ENCODE measurements at regions not wholly inside any gene's neighbourhood (a gene's known extent, or its start where the extent isn't known, plus 50 kb on each side); places are given as distances from the start of the nearest gene placed in this dataset.

DNA sequence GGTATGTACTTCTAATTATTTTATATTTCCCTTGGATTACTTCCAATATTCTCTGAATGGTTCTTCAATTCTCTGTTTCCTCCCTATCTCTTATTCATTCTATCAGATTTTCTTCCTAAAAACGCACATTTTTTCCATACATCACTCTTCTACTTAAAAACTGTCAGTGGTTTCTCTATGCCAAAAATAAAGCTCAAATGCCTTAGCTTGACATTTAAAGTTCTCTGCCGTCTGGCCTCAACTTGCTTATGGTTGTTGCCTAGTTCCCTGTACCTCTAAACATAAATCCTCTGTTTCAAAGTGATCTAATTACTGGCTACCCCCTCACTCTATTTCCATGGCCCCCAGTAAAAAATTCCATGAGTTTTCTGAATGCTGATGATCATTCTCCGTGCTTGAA is 671.0 kb upstream of the ADGRL2 start:
- Histone ChIP-seq H3K36me3 (ENCODE audit: control insufficient read depth in 4 of 4, insufficient read depth in 3 of 4, low read depth in 1 of 4, low read length in 3 of 4) (no peaks in the 10 kb centered on the region), H3K9ac (ENCODE audit: low read depth in 1 of 2, low read length in 2 of 2) (no peak overlapping the region), H3K9me3 (ENCODE audit: control insufficient read depth in 4 of 4, low read length in 3 of 4) (no peaks in the 10 kb centered on the region), H3K4me3 (ENCODE audit: low read depth in 1 of 3, low read length in 3 of 3) (no peak overlapping the region), H3K27ac (ENCODE audit: low read depth in 1 of 2, low read length in 2 of 2) (no peak overlapping the region), H3K27me3 (ENCODE audit: control insufficient read depth in 4 of 4, insufficient read depth in 4 of 4, low read length in 3 of 4) (no peaks in the 10 kb centered on the region), H3K4me1 (ENCODE audit: control insufficient read depth in 4 of 4, insufficient read depth in 4 of 4, low read length in 3 of 4) (no peaks in the 10 kb centered on the region)
- TF ChIP-seq YY1 (IDR thresholded peaks at IDR 0.05) (no peak), GABPA (IDR thresholded peaks at IDR 0.05 in 1 of 2, conservative IDR thresholded peaks at IDR 0.05 in 1 of 2) (no peak), RXRA (IDR thresholded peaks at IDR 0.05) (no peak), FOXA2 (IDR thresholded peaks at IDR 0.05) (no peak)
- TF ChIP-seq, protein P1, sequence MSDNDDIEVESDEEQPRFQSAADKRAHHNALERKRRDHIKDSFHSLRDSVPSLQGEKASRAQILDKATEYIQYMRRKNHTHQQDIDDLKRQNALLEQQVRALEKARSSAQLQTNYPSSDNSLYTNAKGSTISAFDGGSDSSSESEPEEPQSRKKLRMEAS (IDR thresholded peaks at IDR 0.05), result no peak
- TF ChIP-seq, protein P2, sequence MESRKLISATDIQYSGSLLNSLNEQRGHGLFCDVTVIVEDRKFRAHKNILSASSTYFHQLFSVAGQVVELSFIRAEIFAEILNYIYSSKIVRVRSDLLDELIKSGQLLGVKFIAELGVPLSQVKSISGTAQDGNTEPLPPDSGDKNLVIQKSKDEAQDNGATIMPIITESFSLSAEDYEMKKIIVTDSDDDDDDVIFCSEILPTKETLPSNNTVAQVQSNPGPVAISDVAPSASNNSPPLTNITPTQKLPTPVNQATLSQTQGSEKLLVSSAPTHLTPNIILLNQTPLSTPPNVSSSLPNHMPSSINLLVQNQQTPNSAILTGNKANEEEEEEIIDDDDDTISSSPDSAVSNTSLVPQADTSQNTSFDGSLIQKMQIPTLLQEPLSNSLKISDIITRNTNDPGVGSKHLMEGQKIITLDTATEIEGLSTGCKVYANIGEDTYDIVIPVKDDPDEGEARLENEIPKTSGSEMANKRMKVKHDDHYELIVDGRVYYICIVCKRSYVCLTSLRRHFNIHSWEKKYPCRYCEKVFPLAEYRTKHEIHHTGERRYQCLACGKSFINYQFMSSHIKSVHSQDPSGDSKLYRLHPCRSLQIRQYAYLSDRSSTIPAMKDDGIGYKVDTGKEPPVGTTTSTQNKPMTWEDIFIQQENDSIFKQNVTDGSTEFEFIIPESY (IDR thresholded peaks at IDR 0.05), result no peak
- TF ChIP-seq, protein P3, sequence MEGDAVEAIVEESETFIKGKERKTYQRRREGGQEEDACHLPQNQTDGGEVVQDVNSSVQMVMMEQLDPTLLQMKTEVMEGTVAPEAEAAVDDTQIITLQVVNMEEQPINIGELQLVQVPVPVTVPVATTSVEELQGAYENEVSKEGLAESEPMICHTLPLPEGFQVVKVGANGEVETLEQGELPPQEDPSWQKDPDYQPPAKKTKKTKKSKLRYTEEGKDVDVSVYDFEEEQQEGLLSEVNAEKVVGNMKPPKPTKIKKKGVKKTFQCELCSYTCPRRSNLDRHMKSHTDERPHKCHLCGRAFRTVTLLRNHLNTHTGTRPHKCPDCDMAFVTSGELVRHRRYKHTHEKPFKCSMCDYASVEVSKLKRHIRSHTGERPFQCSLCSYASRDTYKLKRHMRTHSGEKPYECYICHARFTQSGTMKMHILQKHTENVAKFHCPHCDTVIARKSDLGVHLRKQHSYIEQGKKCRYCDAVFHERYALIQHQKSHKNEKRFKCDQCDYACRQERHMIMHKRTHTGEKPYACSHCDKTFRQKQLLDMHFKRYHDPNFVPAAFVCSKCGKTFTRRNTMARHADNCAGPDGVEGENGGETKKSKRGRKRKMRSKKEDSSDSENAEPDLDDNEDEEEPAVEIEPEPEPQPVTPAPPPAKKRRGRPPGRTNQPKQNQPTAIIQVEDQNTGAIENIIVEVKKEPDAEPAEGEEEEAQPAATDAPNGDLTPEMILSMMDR (IDR thresholded peaks at IDR 0.05; ENCODE audit: low read depth, low read length, missing input control), result no peak
- WGBS, result 77% methylated on average over 3 of the region's 3 CpGs
- no peak for DNase-seq (ENCODE audit: low spot score)

DNA sequence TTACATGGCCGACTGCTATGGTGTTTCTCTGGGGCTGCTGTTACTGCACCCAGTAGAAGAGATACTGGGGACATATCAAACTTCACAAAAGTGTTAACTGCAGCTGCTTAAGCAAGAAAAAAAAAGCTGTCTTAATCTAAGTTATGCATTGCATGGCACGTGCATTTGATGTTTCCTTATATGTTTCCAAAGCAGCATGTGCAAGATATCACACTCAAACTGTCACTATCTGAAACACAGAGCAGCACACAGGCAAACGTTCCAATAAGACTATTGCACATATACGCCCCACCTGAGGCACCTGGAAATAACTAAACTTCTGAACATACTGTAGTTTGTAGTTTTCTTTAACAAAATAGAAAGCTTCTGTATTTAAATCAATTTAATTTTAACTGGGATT is 671.4 kb upstream of the ADGRL2 start:
- TF ChIP-seq HNF4A (conservative IDR thresholded peaks at IDR 0.05) (no peak), RAD21 (IDR thresholded peaks at IDR 0.05) (no peak)
- TF ChIP-seq, protein P2 (IDR thresholded peaks at IDR 0.05), result no peak
- DNase-seq (ENCODE audit: low spot score), result no peak
- Histone ChIP-seq H3K4me1 (ENCODE audit: control insufficient read depth in 4 of 4, insufficient read depth in 4 of 4, low read length in 3 of 4) (no peaks in the 10 kb centered on the region), H3K4me3 (ENCODE audit: low read depth in 1 of 3, low read length in 3 of 3) (no peak overlapping the region), H3K36me3 (ENCODE audit: control insufficient read depth in 4 of 4, insufficient read depth in 3 of 4, low read depth in 1 of 4, low read length in 3 of 4) (no peaks in the 10 kb centered on the region), H3K27ac (ENCODE audit: low read depth in 1 of 2, low read length in 2 of 2) (no peak overlapping the region), H3K9me3 (ENCODE audit: control insufficient read depth in 4 of 4, low read length in 3 of 4) (no peaks in the 10 kb centered on the region), H3K27me3 (ENCODE audit: control insufficient read depth in 4 of 4, insufficient read depth in 4 of 4, low read length in 3 of 4) (no peaks in the 10 kb centered on the region), H3K9ac (ENCODE audit: low read depth in 1 of 2, low read length in 2 of 2) (no peak overlapping the region)
- WGBS, result 72% methylated on average over 4 of the region's 4 CpGs

DNA sequence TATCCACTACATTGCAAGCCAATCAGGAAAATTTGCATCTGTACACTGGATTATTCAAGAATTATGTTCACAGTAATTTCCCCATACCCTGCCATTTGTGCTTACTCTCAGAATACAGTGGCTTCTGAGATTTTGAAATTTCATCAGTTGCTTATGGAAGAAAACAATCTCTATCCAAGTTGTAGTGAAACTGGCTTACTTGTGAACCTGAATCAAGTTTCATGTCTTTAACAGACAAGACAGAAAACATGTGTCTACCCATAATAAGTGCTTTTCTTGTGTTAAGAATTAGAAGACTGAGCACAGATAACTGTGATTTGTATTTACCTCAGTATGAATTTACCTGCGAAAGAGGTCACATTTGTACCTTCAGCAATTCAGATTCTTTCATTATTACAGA is 672.7 kb upstream of the ADGRL2 start:
- Histone ChIP-seq H3K9ac (ENCODE audit: low read depth in 1 of 2, low read length in 2 of 2) (no peak overlapping the region), H3K4me3 (ENCODE audit: low read depth in 1 of 3, low read length in 3 of 3) (no peak overlapping the region), H3K9me3 (ENCODE audit: control insufficient read depth in 4 of 4, low read length in 3 of 4) (no peaks in the 10 kb centered on the region), H3K27ac (ENCODE audit: low read depth in 1 of 2, low read length in 2 of 2) (no peak overlapping the region), H3K4me1 (ENCODE audit: control insufficient read depth in 4 of 4, insufficient read depth in 4 of 4, low read length in 3 of 4) (no peaks in the 10 kb centered on the region), H3K27me3 (ENCODE audit: control insufficient read depth in 4 of 4, insufficient read depth in 4 of 4, low read length in 3 of 4) (no peaks in the 10 kb centered on the region), H3K36me3 (ENCODE audit: control insufficient read depth in 4 of 4, insufficient read depth in 3 of 4, low read depth in 1 of 4, low read length in 3 of 4) (no peaks in the 10 kb centered on the region)
- DNase-seq (ENCODE audit: low spot score), result no peak
- WGBS, result 93% methylated on average over 1 of the region's 1 CpG
- TF ChIP-seq, protein P4, sequence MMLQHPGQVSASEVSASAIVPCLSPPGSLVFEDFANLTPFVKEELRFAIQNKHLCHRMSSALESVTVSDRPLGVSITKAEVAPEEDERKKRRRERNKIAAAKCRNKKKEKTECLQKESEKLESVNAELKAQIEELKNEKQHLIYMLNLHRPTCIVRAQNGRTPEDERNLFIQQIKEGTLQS (IDR thresholded peaks at IDR 0.05), result no peak
- TF ChIP-seq RAD21 (IDR thresholded peaks at IDR 0.05) (no peak), SP1 (IDR thresholded peaks at IDR 0.05) (no peak), RXRA (IDR thresholded peaks at IDR 0.05) (no peak), HNF4G (IDR thresholded peaks at IDR 0.05) (no peak), NR2F2 (IDR thresholded peaks at IDR 0.05) (no peak), HNF4A (conservative IDR thresholded peaks at IDR 0.05) (no peak), GABPA (IDR thresholded peaks at IDR 0.05 in 1 of 2, conservative IDR thresholded peaks at IDR 0.05 in 1 of 2) (no peak), FOXA2 (IDR thresholded peaks at IDR 0.05) (no peak)
- TF ChIP-seq, protein P2 (IDR thresholded peaks at IDR 0.05), result no peak
- TF ChIP-seq, protein P1 (IDR thresholded peaks at IDR 0.05), result no peak
- TF ChIP-seq, protein P5, sequence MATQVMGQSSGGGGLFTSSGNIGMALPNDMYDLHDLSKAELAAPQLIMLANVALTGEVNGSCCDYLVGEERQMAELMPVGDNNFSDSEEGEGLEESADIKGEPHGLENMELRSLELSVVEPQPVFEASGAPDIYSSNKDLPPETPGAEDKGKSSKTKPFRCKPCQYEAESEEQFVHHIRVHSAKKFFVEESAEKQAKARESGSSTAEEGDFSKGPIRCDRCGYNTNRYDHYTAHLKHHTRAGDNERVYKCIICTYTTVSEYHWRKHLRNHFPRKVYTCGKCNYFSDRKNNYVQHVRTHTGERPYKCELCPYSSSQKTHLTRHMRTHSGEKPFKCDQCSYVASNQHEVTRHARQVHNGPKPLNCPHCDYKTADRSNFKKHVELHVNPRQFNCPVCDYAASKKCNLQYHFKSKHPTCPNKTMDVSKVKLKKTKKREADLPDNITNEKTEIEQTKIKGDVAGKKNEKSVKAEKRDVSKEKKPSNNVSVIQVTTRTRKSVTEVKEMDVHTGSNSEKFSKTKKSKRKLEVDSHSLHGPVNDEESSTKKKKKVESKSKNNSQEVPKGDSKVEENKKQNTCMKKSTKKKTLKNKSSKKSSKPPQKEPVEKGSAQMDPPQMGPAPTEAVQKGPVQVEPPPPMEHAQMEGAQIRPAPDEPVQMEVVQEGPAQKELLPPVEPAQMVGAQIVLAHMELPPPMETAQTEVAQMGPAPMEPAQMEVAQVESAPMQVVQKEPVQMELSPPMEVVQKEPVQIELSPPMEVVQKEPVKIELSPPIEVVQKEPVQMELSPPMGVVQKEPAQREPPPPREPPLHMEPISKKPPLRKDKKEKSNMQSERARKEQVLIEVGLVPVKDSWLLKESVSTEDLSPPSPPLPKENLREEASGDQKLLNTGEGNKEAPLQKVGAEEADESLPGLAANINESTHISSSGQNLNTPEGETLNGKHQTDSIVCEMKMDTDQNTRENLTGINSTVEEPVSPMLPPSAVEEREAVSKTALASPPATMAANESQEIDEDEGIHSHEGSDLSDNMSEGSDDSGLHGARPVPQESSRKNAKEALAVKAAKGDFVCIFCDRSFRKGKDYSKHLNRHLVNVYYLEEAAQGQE (IDR thresholded peaks at IDR 0.05), result no peak

Data from liver (tissue), 8 donors.